NCI-H2171 (cell line): ENCODE measurements at regions not wholly inside any gene's neighbourhood (a gene's known extent, or its start where the extent isn't known, plus 50 kb on each side); places are given as distances from the start of the nearest gene placed in this dataset.

Source experiments
- DNase-seq: peaks from one replicate; lab custom pipeline; 2025; lab: John Stamatoyannopoulos, UW

DNA sequence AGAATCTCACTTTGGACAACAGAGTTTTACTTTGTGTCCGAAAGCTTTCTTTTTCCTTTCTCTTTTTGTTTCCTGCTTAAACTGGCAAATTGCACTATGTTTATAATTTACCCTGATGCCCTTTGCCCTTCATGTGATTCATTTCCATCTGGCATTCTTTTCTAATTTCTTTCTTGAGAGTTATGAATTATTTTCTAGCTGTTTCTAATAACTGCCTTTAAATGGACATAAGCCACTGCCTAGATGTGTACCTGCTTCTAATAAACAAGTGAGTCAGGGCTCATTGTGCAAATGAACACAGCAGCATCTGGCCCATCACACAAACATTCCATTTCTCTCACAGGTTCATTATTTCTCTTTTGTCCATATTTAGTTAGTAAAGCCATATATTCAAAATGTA is 242.3 kb upstream of the GPRIN3 start:
- no peak for DNase-seq

DNA sequence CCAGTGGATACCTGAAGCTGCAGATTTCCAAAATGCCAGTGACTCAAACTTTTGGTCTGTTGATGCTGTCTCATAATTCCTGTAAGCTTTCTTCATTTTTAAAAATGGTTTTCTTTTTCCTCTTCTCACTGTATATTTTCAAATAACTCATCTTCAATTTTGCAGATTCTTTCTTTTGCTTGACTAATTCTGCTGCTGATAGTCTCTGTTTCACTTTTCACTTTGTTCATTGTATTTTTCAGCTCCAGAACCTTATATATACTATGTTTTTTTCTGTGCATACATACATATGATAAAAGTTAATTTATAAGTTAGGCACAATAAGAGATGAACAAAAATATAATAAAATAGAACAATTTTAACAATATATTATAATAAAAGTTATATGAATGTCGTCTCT is 237.7 kb upstream of the GPRIN3 start:
- DNase-seq, result no peak

DNA sequence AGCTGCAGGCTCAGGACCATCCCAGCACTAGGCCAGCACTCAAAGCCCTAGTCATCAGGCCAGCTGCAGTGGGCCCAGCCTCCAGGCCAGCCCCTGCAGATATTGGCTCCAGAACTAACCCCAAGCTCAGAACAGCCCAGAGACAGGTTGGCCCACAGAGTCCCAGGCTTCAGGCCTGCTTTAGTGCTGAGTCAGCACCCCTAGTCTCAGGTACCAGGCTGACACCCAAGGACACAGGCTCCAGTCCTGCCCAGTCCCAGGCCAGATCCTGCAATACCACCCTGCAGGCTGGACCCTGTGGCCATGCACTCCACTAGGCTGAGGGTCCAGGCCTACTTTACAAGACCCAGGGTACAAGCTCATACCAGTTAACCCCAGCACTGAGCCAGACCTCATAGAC is 234.4 kb upstream of the GPRIN3 start:
- DNase-seq, result no peak

DNA sequence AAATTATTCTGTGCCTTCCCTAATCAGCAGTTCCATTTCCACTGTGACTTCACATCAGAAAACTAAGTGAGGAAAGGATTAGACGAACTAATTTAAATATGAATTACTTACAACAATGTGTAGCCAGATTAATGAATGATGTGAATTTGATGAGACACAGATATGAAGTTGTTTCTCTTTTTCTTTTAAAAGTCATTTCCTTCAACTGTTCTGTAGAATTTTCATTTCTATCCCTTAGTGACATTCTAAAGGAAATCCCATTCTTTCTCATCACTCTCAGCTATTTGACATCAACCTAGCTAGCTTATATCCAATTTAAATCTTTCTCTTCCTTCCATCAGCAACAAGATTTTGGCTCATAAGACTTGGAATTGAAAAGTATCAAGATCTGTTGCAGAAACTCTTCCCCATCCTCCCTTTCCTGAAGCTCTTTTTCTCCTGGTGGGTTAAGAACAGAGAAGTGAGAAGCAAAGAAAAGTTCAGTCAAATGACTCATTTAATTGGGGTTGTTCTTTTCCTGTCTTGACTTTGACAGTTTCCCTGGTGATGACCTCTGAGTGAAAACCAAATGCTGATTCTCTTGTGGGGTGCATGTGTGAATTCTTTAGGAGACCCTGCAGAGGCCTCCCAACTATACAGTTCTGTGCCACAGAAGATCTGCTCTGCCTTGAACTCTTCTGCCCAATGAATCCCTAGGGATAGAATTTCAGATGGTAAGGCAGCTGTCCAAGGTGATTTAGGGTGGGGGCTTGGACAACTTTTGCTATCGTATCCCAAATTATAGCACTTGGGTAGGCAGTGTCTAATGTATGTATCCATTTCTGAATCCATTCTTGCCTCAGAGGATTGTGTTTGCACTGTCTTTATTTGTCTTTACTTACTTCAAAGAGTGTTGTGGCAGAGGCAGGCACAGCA is 232.5 kb upstream of the GPRIN3 start:
- DNase-seq, result no peak

DNA sequence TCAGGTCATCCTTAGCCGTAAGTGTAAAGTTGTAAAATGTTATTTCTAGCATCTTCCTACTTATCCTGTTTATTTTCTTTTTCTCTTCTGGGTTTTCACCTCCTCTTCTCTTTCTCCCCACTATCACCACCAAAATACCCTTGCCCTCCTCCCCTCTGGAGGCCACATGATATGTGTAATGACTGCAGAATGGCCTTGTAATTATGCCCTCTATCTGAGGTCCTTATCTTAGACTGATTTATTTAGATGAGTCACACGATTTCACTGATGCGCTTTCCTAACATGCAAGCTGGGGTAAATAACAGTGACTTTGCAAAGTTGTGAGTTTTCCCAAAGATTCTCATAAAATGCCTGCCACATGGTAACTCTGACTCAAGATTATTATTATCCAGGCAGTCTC is 231.8 kb upstream of the GPRIN3 start:
- DNase-seq, result no peak

DNA sequence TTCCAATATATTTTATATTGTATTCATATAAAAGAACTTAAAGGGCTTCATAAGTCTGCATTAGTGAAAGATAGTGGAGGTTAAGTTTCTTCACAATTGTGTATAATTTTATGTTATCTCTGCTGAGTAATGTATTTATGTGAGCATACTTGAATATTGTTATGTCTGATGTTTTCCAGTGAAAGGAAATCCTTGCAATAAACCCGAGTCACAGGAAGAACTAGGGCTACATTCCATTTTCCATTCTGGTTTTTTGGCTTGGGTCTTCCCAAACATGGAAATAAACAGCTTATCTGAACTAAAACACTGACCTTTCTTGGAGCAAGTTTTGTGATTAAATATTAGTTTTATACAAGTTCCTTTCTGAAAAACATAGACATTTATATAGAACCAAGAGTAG is 231.3 kb upstream of the GPRIN3 start:
- DNase-seq, result no peak

DNA sequence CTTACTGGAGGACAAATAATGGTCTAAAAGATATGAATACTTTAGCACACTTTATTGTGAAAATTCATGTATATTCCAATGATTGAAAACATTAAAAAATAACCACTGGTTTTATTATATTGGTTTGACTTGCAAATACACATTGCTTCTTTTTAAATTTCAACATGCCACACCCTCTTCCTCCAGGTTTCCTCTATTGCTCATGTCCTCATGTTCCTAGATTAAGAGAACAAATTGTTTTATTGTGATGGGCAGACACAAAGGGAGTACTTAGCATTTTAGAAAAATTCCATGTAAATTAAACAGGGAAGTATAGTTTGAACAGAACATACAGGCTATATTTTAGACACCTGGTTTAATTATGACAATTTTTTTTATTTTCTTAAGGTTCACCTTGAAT is 230.6 kb upstream of the GPRIN3 start:
- no peak for DNase-seq

DNA sequence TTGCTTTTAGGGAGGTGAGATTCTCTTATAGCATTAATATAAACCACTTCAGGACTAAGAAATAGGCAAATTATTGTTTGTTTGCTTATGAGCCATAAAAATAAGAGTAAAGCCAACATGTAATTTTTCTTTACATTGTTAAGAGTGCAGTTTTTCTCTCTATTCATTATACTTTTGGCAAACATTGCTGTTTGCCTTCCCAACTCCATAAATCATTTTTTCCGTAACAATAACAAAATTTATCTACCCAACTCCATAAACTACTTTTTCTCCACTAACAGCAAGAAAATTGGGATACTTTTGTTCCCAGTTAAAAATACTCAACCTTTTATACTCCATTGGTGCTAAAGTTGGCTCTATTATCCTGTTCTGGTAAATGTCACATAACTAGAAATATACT is 229.7 kb upstream of the GPRIN3 start:
- no peak for DNase-seq

DNA sequence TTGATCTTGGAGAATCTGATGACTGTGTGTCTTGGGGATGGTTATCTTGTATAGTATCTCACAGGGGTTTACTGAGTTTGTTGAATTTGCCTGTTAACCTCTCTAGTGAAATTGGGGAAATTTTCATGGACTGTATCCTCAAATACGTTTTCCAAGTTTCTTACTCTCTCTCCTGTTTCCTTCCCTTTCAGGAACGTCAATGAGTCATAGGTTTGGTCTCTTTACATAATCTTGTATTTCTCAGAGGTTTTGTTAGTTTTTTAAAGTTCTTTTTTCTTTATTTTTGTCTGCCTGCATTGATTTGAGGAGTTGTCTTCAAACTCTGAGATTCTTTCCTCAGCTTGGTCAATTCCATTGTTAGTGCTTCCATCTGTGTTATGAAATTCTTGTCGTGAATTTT is 227.7 kb upstream of the GPRIN3 start:
- no peak for DNase-seq

DNA sequence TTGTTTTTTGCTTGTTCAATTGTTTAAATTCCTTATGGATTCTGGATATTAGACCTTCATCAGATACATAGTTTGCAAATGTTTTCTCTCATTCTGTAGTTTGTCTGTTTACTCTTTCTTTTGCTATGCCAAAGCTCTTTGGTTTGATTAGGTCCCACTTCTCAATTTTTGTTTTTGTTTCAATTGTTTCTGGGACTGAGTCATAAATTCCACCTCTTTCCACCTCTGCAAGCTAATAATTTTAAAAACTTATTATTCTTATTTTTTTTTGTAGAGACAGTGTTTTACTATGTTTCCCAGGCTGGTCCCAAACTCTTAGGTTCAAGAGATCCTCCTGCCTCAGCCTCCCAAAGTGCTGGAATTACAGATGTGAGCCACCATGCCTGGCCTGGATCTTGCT is 226.8 kb upstream of the GPRIN3 start:
- no peak for DNase-seq

DNA sequence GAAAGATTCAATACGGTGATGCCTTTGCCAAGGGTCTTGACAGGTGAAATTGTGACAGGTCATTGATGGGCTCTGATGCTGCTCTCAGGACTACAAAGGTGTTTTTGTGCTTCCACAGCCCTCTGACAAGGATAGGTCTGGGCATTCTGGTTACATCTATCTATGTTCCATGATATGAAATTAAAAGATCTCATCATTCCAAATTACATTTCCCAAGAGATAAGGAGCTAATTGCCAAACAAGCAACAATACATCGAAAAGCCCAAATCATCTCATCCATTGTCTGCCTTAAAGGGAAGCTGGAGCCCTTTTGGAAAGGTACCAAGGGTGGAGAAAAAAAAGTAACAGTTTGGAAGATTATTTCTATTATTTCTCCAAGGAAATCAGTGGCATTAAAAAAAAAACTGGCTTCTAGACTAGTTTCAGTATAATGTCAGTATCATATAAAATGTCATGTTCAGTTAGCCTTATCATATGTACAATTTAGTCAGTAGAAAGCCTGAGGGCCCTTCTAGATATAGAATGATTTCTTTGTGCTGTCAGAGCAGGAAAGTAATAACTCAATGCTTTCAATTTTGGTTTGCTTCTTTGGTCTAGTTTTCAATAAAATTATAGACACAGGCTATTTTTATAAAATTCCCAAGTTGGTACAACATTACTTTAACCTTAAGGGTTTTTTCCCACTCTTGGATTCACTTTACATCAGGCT is 224.5 kb upstream of the GPRIN3 start:
- DNase-seq, result no peak

DNA sequence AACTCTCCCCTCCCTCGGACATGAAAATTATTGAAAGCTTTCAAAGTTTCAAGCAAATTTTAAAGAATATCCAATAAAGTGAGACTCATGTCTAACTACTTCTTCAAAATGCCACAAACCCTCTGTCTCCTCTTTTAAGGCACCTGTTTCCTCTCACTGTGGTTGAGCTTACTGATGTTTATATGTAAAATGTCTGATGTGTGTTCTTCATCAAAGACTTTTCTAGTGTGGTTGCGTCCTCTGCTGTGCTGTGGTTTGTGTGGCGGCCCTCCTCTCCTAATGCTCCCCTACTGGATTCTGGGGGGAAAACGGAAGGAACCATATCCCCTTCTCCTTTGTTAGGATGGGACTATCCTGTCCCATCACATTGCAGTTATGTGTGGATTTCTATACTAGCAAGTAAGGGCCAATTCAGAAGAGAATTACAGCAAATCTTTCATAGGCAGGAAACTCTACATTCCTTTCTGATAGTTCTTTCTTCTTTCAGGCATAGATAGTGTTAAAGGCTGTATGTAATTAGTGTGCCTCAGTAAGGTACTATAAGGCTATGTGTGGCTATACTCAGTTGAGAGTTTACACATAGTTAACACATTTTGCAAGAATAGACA is 221.0 kb upstream of the GPRIN3 start:
- DNase-seq, result no peak

DNA sequence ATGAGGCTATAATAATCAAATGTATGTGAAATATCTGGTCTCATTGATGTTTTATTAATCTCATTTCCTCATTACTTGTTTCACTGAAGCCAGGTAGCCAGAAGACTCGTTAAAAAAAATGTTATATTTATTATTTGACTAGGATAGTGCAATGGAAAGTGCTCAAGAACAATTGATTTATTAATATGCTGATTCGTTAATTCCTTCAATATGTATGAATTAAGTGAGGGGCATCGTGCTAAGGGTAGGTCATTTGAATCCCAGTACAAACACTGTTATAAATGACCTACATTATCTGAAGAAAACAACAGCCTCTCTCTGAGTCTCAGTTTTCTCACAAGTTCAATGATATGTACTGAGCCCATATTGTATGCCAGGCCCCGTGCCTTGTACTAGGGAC is 214.2 kb upstream of the GPRIN3 start:
- DNase-seq, result no peak

DNA sequence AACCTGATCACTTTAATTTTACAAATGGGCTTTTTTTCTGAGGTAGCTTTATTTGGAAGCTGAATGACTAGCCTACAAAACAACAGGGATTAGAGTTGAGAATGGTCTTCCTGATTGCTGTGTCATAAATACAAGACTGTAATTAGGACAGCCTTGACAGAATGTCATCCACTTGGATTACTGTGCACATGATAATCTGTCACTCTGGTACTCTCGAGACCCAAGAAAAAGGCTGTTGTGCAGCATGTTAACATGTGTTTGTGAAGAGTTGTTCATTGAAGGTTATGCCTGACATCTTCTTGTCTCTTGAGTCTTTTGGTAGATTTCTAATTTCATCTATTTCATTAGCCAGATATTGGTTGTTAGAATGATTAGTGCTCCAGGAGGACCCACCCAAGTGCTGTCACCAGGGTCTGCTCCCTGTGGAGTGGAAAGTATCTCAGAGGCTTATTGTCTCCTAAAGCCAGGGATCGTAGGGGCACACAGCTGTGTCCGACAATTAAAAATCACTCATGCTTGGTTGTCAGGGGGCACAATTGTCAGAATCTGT is 212.2 kb upstream of the GPRIN3 start:
- DNase-seq, result no peak

DNA sequence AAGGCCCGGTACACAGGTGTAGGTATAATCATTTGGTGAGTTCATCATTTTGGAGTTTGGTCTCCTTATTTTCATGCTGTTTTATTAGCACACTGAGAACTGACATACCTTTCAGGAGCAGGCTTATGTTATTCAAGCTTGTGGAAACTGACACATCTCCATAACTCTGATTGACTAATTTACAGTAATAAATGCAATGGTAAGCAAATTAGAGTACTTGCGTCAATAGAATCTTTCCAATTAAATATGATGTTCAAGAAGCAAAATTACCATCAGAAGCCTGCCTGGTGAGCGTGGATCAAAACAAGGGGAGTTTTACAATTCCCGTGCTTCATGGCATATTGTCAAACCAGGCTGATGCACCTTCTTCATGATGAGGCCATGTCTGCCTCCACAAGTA is 210.7 kb upstream of the GPRIN3 start:
- DNase-seq, result no peak

DNA sequence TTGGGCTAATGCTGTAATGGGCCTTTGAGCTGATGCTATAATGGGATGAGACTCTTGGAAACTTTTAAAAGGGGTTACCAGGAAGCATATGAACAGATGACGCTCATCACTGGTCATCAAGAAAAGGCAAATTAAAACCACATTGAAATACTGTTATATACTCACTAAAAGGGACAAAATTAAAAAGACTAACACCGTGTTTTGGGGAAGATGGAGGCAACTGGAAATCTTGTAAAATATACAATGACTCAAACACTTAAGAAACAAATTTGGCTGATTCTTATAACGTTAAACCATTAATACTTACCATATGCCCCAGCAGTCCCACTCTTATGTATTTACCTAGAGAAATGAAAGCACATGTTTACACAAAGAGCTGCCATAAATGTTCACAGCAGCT is 207.2 kb upstream of the GPRIN3 start:
- no peak for DNase-seq

DNA sequence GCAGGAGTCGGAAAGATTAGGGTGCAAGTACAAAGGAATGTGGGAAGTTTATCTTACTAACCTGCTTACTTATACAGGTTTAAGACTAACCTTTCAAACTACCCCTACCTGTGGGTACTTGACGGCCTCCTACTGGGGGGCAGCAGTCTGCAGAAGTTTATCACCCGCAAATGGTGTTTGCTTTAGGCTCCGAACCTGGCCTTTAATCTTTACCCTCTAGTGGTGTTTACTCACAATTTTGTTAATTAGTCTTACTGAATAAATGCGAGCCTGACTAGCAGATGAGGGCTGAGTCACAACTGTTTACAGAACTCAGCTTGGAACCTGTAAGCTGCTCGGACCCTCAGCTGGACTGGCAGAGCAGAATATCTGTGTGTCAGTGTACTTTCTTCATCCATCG is 204.2 kb upstream of the GPRIN3 start:
- DNase-seq, result no peak

DNA sequence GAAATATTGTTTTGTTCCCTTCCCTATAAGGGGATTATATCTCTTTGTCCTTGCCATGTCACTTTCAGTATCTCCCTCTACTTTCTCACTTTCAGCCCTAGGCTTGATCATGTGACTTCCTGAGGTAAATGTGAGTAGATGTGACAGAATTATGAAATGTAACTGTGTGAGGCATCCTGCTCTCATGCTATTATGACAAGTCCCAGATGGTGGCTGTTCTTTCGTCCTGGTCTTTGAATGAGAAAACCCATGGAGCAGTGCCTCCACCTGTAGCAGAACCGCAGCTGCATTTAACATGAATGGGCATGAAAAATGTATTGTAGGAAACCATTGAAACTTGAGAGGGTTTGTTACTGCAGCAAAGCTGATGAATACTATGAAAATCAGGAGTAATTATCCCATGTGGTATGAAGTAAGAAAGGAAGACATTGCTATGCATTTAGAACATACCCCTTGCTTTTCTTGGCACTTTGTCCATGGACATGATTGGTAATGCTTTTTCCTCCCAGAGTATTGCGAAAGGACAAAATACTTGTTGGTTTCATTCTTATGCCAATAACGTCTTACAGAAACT is 202.2 kb upstream of the GPRIN3 start:
- DNase-seq, result no peak

DNA sequence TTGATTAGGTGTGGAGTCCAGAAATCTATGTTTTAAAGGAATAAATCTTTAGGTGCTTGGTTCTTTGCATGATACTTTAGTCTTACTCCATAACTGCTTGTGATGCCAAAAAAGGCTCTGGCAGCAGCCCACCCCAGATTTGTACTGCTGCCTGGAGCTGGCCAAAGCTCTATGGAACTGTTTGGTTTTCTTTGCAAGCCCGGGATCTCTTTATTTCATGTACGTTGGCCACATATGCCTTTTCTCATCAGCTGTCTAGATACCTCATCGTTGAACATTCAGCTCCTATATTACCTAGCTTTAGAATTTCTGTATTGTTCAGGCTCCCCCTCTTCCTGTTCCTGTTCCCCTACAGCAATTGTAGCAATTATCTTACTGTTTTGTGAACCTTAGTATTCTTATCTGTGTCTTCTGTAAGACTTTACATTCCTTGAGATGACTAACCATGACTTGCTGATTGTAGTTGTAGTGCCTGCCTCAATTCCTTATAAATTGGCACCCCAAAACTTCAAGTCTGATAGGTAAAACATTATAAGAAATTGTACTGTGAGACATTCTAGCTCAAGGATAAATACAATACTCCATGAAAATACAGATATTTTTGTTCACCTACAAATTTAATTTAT is 199.4 kb upstream of the GPRIN3 start:
- DNase-seq, result no peak

DNA sequence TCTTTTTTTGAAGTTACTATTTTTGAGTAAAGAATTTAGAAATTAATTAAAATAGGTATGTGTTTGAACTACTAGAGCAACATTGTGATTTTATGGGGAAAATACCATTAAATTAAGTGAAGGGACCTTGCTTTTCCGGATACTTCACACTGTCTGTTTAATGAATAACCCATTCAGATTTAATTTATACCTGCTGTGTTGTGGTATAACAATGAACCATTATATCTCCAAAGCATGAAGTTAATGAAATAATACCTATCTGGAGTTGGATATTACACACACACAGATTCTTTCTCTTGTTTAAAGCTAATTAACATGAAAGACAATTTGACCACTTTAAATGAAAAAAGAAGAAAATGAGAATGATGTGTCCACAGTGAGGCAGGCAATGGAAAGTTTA is 195.0 kb upstream of the GPRIN3 start:
- no peak for DNase-seq

DNA sequence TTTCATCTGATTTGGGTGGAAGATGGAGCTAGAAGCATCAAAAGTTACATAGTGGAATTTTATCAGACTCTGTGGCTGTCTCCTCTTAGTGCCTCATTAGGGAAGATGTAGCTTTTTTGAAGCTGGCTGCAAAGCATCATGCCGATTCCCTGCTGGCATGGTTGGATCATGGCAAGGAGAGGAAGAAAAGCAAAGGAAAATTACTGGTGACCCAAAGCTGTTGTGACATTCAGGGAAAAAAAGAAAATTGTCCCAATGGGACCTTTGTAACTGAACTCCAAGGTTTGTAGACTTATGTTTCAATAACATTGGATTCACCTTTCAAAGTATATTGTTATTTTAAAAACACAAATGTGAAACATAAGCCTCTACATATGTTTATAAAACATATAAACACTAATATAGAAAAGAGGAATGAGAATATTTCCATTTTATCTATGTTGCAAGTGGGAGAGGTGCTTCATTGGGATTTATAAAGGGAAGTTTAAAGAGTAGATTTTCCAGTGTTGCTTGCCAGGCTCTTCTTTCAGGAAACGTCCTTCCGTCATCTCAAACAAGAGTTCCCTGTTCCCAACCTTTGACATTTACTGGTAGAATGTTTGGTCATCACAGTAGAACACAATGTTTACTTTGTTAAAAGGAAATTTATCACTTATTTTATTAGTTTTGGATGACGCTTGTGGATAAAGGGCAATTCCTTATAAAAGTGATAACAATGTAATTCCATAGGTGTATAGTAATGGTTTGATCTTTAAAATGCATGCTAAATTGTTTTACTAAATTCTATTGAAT is 190.1 kb upstream of the GPRIN3 start:
- no peak for DNase-seq
